NCI-H510A (cell line): ENCODE measurements at regions not wholly inside any gene's neighbourhood (a gene's known extent, or its start where the extent isn't known, plus 50 kb on each side); places are given as distances from the start of the nearest gene placed in this dataset.
"Not testable (repeated sequence)": the region's sequence is repeated elsewhere in the genome, so short reads cannot be mapped to it uniquely, and the experiment has no call there.

Experiments
- DNase-seq: peaks from one replicate; lab custom pipeline; 2025; lab: John Stamatoyannopoulos, UW

DNA sequence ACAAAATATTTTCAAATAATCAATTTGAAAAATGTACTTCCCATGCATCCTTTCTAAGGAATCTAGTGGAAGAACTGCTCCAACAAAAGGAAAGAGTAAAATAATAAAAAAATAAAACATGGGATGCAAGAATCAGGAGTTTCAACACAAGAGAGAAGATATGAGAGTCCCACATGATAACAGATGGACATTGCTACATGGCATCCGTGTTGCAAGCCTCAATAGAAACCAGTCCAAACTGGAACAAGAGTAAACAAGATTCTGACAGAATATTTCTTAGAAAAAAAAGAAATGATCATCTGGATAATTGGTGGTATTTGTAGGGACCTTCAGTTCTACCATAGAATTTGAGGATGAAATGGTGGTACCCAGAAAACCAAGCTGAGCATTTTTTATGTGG is 186.8 kb downstream of the FRK start:
- DNase-seq: no peak

DNA sequence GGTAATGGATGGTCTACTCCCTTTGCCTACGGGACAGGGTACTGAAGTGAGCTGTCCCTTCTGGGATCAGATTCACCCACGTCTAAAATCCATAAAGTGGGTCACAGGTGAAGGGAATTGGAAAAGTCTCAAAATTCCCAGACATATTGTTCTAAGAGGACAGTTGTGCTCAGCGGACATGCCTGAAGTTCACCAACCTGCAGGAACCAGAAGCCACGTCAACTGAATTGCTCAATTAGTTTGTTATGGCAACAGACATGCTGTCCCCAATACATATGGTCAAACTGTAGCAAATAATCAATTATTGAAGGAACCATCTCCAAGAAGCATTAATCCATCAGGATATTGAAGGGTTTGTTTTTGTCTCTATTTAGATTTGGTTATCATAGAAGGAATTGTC is 190.2 kb downstream of the FRK start:
- no peak for DNase-seq

GRCh38 chr6:115865914-115866313 is 194.8 kb downstream of the FRK start:
- no peak for DNase-seq

GRCh38 chr6:115863211-115863610 is 197.5 kb downstream of the FRK start:
- DNase-seq: no peak

DNA sequence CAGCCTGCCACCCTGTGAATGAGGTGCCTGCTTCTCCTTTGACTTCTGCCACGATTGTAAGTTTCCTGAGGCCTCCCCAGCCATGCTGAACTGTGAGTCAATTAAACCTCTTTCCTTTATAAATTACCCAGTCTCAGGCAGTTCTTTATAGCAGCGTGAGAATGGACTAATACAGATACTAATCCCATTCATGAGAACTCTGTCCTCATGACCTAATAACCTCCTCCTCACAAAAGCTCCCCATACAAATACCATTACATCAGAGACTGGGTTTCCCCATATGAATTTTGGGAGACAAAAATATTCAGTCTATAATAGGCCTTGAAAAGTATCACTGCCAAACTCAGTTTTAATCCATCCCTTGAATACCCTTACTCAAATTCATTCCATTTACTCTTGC is 199.0 kb downstream of the FRK start:
- not testable (repeated sequence) for DNase-seq

GRCh38 chr6:115859577-115859976 is 201.1 kb downstream of the FRK start:
- not testable (repeated sequence) for DNase-seq

DNA sequence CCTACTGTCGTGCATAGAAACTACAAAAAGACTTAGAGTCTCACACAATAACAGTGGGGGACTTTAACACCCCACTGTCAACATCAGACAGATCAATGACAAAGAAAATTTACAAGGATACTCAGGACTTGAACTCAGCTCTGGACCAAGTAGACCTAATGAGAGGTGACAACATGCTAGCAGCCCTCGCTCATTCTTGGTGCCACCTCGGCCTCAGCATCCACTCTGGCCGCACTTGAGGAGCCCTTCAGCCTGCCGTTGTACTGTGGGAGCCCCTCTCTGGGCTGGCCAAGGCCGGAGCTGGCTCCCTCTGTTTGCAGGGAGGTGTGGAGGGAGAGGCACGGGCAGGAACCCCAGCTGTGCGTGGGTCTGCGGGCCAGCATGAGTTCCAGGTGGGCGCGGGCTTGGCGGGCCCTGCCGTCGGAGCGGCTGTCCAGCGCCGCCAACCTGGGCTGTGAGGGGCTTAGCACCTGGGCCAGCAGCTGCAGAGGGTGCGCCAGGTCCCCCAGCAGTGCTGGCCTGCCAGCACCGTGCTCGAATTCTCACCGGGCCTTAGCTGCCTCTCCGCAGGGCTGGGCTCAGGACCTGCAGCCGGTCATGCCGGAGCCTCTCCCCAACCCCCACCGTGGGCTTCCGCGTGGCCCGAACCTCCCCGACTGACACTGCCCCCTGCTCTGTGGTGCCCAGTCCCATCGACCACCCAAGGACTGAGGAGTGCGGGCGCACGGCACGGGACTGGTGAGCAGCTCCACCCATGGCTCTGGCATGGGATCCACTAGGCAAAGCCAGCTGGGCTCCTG is 205.6 kb downstream of the FRK start:
- DNase-seq: no peak

DNA sequence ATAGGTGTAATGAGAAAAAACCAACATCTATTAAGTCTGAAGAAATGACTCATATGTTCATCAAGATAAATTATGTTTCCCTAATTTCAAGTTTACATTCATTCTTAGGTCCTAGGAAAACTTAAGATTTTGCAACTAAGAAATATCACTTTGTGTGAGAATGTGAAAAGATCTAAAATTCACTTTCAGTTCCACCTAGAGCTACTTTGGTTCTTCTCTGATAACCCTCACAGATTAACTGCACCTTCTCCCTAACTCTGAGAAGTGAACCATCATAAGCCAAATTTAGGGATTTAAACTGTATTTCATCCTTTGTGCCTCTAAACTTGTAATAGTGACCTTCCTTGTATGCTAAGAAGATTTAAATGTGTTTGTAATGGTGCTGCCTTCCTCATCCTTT is 213.0 kb downstream of the FRK start:
- DNase-seq: no peak

- DNase-seq: no peak
These were observed 216.7 kb downstream of the FRK start for GRCh38 chr6:115843945-115844344.

DNA sequence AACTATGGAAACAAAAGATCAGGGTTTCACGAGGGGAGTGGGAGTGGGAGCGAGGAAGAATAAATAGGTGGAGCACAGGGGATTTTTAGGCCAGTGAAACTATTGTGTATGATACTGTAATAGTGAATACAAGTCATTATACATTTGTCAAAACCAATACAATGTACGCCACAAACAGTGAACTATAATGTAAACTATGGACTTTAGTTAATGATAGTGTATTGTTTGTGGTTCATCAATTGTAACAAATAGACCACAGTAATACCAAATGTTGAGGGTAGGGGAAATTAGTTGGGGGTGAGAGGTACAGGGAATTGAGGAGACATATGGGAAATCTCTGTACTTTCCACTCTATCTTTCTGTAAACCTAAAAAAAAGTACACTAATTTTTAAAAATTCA is 218.4 kb downstream of the FRK start:
- DNase-seq: no peak

- DNase-seq: no peak
These were observed 221.0 kb downstream of the FRK start for GRCh38 chr6:115839583-115840181.

GRCh38 chr6:115838763-115839401 is 221.8 kb downstream of the FRK start:
- no peak for DNase-seq

GRCh38 chr6:115838216-115838615 is 222.5 kb downstream of the FRK start:
- DNase-seq: no peak

- DNase-seq: not testable (repeated sequence)
These were observed 224.3 kb downstream of the FRK start for GRCh38 chr6:115836374-115836773.

- no peak for DNase-seq
These were observed 225.4 kb downstream of the FRK start for GRCh38 chr6:115835314-115835713.

- not testable (repeated sequence) for DNase-seq
These were observed 226.1 kb downstream of the FRK start for GRCh38 chr6:115834542-115834941.

- no peak for DNase-seq
These were observed 227.9 kb downstream of the FRK start for GRCh38 chr6:115832786-115833185.

- no peak for DNase-seq
These were observed 228.5 kb downstream of the FRK start for GRCh38 chr6:115832186-115832585.

DNA sequence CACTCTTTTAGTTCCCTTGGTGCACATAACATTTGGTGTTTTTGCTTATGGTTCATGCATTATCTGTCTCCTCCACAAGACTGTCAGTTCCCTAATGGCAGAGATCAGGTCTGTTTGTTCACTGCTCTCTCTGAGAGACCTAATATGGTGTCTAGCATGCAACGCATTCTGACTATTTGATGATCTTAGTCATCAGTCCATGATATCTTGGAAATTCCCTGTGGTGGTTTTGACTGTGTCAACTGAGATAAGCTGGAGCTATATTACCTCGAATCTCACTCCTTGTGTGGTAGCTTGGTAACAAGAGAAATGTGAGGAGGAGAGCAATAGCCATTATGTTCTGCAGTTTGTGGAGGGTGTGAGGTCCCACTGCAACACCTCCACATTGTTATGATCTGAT is 229.8 kb downstream of the FRK start:
- no peak for DNase-seq

DNA sequence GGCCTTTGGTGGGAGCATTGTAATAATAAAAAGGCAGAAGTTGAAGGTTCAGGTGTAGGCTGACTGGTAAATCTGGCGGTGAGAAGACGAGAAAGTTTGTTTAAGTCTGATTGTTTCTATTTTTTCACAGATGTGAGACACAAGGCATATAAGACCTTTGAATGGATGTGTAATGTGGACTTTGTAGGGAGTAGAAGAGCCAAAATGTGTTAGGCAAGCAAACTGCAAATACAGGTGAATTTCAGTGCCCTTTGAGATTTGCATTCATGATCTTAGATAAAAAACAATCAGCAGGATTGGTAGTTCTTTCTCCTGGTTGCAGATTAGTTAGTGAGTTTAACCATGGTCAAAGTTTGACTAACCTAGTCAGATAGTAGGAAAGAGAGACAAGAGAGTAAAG is 238.9 kb downstream of the FRK start:
- DNase-seq: no peak

GRCh38 chr6:115819506-115819905 is 241.2 kb downstream of the FRK start:
- no peak for DNase-seq

DNA sequence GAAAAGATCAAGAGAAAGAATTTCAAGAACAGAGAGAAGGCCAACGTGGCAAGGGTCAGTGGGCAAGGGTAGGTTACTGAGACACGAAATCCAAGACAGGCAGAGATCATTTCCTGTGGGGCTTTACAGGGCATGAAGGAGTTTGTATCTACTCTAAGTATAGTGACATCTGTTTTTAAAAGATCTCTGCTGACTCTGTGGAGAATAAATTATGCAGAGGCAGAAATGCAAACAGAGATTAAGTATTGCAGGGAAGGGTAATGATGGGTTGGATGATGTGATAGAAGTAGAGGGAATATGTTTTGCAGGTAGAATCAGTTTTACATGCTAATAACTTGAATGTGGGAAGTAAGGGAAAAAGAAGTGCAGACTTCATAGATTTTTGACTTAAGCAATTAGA is 243.5 kb downstream of the FRK start:
- no peak for DNase-seq

DNA sequence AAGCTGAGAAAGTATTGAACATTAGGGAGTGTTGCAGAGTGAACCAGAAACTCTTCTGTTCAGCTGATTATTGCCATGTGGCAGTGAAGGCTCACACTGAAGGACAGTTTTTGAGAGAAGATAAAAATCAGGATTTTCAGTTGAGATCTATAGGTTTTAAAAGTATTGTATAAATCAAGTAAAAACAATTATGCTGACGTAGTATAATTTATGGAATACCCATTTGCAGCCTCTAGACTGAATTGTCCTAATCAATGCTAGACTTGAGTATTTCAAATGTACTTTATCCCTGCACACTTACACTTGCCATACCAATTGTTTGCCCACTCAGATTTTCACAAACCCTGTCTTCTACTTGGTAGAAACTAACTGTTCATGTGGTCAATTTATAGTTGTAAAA is 245.8 kb downstream of the FRK start:
- DNase-seq: no peak
